ENCODE measurements at regions not wholly inside any gene's neighbourhood (a gene's known extent, or its start where the extent isn't known, plus 50 kb on each side); places are given as distances from the start of the nearest gene placed in this dataset.
A peak's percentile ranks its signal among the peaks of the same experiment; 100 is the strongest.

- DNase-seq = peak; percentile 50
Observed at GRCh38 chr1:228796945-228797344, 61.7 kb downstream of the RHOU start.

DNA sequence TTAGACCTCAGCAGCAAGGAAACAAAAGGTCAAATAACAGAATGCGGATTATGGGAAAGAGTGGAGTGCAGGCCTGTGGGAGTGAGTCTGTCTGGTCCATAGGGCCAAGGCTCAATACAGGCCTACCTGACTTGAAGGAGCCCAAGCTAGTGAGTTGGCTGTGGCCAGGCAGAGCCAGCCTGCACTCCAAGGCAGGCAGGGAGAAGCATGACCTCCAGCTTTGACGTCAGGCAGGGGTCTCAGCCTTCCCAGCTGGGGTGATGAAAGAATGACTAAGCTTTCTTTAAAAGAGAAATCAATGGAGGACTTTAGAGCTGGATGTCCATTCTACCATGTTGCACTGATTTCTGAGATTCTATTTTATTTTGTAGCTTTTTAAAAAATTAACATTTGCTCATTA lies 62.8 kb downstream of the RHOU start:
- DNase-seq = no peak

- no peak for DNase-seq
Observed at GRCh38 chr1:228798548-228798947, 63.3 kb downstream of the RHOU start.

GRCh38 chr1:228799924-228800323 lies 64.6 kb downstream of the RHOU start:
- DNase-seq = no peak

GRCh38 chr1:228801068-228801467 lies 65.8 kb downstream of the RHOU start:
- DNase-seq = no peak

DNA sequence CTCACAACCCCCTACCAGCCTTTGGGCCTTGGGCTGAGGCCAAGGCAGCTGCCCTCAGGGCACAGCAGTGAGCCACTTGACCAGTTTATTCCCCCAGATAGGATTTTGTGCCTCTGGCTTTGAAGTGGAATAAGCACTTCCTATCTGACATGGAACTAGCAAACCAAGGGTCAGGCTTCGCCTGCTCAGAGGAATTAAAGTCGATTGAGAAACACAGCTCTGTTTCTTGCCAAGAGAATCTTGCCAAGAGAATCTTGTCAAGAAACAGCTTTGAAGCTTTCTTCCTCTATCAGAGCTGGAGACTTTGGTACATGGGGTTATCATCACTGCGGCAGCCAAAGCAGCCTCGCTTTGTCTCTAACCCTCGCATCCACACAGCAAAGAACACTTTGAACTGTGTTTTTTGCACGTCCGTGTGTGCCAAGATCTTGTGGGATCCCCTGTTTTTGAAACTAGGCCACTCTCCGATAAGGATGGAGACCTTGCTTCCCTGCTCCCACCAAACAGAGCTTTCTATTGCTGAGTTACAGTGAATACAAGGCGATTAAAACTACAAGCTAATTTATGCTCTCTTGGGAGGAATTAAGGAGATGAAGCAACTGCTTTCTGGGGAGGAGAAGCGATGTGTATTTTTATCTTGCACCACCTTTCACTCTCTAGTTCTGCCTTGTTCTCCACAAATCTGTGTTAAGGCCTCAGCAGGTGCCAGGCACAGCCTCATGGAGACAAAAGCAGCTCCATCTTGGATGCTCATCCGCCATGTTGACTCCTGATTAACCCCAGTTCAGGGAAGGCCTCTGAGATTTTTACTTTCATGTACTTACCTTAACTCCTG lies 67.3 kb downstream of the RHOU start:
- no peak for DNase-seq

- no peak for DNase-seq
Observed at GRCh38 chr1:228803421-228803820, 68.1 kb downstream of the RHOU start.

- no peak for DNase-seq
Observed at GRCh38 chr1:228804173-228804572, 68.9 kb downstream of the RHOU start.

DNA sequence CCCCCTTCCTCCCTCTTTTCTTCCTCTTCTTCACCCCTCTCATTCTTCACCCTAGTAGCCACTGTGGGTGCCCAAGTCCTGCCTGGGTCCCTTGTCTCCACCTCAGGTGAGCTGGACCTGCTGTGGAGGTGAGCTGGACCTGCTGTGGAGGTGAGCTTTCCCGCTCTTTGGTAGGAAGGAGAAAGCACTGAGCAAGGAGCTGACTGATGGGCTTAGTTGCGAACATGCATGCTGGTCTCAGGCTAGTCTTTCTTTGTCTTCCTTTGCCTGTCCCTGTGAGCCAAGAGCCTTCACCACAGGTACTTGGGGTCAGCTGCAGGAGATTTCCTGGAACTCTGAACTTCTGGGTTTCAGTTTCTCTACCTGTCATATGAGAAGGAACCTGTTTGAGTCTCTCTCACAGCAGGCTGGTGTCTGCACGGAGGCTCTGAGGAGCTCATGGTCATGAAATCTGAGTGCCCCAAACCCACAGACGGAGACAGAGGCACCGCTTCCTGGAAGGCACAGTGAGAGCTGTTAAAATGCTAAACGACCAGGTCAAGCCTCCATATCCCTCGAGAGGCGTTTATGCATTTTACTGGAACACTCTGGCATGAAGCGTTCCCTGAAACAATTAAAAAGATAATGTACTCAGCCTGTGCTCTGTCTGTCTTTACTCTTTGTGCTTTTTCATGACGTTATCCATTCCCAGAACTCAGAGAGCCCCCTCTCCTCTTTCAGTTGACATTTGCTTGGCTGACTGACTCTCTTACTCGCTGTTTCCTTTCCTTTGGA lies 69.5 kb downstream of the RHOU start:
- peak; percentile 91 for DNase-seq

DNA sequence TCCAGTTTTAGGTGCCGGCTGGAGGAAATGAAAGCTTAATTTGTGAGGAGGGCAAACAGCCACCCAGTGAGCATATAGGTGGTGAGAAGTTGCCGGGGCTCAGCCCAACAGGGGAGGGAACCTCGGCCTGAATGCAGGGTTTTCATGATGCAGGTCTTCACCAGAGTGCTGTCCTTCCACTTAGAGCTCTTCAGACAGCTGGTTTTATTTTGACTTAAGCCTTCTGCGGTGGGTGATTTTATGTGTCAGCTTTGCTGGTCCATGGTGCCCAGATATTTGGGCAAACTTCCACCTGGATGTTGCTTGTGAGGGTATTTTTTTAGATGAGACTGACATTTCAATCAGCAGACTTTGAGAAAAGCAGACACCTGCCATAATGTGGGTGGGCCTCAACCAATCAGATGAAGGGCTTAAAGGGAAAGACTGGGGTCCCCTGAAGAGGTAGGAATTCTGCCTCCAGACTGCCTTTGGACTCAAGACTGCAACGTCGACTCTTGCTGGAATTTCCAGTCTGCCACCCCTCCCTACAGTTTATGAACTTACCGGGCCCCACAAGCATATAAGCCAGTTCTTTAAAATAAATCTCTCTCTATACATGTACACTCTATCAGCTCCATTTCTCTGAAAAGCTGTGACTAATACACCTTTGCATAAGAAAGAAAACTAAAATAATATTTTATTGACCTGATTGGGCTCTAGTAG lies 72.8 kb downstream of the RHOU start:
- no peak for DNase-seq

GRCh38 chr1:228809621-228810394 lies 74.5 kb downstream of the RHOU start:
- no peak for DNase-seq

- no peak for DNase-seq
Observed at GRCh38 chr1:228810395-228810758, 75.1 kb downstream of the RHOU start.

- DNase-seq = no peak
Observed at GRCh38 chr1:228810878-228811711, 75.8 kb downstream of the RHOU start.

DNA sequence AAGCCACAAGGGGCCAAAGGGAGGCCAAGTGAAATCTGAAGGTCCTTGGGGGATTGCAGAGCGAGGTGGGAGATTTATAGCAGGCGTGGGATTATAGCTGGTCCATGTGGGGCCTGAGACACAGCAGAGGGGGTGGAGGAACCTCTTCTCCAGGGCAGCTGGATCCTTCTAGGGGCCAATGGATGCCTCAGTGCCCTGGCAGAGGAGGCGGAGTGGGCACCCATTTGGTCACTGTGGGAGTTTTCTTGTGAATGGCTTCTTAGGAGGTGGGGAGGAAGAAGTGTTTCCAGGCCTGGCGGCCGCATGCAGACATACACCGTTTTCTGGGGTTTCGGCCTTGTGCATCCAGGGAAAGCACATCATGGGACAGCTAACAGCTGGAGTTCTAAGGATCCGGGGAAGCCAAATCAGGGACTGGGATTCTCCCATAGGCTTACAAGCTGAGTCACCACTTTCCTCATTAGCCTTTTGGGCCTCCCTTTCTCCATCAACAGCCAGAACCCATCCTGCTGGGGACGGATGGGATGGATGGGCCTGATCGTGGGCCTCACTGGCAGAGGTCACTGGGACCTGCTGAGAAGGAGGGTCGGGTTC lies 76.5 kb downstream of the RHOU start:
- no peak for DNase-seq

GRCh38 chr1:228812961-228813360 lies 77.7 kb downstream of the RHOU start:
- DNase-seq = no peak

DNA sequence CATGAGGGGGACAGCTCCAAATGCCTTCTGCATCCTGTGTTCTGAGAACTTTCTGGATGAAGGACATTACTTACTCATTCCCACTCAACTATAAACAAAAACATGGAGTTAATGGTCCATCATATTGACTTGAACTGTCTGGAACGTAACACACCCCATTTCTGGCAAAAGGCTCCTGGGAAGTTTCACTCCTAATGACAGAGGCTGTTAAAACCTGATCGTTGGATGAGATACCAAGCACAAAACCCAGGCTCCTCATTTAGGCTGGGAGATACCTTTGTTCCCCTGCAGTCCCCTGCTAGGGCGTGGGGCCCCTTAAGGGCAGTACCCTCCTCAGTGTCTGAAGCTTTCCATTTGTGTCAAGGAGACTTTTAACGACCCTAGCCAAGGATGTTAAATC lies 78.9 kb downstream of the RHOU start:
- no peak for DNase-seq

- DNase-seq = no peak
Observed at GRCh38 chr1:228818296-228818695, 83.0 kb downstream of the RHOU start.

GRCh38 chr1:228818928-228819630 lies 83.8 kb downstream of the RHOU start:
- DNase-seq = no peak

DNA sequence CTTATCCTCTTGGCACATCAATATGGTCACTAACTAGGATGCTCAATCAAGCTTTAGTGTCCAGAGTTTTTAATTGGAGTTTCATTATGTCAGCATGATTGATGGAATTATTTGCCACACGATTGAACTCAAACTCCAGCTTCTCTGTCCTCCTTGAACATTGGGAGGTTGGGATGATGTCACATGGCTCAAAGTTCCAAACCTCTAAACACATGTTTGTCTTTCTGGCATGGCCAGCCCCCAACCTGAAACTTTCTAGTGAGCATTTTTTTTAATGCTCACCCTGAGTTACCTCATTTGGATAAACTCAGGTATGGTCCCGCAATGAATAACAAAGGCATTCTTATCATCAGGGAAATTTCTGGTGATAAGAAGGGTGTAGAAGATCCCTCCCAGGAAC lies 86.0 kb downstream of the RHOU start:
- DNase-seq = no peak

- no peak for DNase-seq
Observed at GRCh38 chr1:228823200-228823599, 87.9 kb downstream of the RHOU start.

DNA sequence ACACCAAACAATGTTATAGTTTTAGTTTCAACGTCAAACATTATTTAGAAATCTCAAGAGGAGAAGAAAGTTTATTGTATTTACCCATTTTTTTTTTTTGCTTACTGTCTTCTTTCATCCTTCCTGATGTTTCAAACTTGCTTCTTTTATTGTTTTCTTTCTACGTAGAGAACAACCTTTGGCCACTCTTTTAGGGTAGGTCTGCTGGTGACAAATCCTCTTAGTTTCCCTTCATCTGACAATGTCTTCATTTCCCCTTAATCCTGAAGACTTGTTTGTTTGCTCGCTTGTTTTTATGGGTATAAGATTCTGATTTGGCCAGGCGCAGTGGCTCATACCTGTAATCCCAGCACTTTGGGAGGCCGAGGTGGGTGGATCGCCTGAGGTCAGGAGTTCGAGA lies 89.1 kb downstream of the RHOU start:
- no peak for DNase-seq
